ENCODE measurements at regions not wholly inside any gene's neighbourhood (a gene's known extent, or its start where the extent isn't known, plus 50 kb on each side); places are given as distances from the start of the nearest gene placed in this dataset.

DNA sequence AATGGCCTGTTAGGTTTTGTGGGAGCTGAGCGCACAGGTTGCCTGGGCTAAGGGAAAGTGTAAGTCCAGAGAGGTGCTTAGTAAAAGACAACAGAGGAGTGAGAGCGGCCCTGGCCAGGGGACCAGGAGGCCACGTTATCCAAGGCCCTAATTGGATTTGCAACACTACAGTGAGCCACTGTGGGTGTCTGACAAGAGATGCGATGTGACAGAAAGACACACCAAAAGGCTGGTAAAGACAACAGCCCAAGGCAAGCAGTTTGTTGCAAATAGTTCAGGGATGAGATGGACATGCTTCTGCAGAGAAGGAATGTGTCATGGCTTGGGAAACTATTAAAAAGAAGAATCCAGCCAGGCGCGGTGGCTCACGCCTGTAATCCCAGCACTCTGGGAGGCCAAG lies 162.7 kb upstream of the KIT start:
- no peak overlapping the region for H3K4me3 Mint-ChIP-seq
- H3K27ac Mint-ChIP-seq, result no peak overlapping the region
- CTCF ChIA-PET, result no interaction called here

DNA sequence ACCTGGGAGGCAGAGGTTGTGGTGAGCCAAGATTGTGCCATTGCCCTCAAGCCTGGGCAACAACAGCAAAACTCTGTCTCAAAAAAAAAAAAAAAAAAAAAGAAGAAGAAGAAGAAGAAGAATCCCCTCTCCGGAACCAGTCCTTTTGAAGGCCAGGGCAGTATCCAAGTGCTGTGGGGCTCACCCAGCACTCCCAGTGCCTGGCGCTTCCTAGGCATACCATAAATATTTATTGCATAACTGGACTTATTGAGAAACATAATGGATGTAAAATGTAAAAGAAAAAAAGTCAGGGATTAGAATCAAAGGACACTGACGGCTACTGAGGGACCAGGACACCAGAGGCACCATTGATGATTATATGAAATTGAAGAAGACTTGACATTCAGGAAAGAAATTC lies 162.1 kb upstream of the KIT start:
- Mint-ChIP-seq H3K9me3 (no peaks in the 10 kb centered on the region), H3K4me3 (no peak overlapping the region), H3K4me1 (peaks cover 5% of the 10 kb centered on the region), H3K27ac (no peak overlapping the region), H3K27me3 (peaks cover 4% of the 10 kb centered on the region), H3K36me3 (no peaks in the 10 kb centered on the region)
- CTCF ChIA-PET, result no interaction called here
- DNase-seq, result no peak

More for the DNA sequence above, 162.7 kb upstream of the KIT start:
- H3K36me3 Mint-ChIP-seq, result no peaks in the 10 kb centered on the region
- H3K4me1 Mint-ChIP-seq, result peaks cover 5% of the 10 kb centered on the region
- H3K9me3 Mint-ChIP-seq, result no peaks in the 10 kb centered on the region
- DNase-seq, result no peak
- H3K27me3 Mint-ChIP-seq, result no peaks in the 10 kb centered on the region

DNA sequence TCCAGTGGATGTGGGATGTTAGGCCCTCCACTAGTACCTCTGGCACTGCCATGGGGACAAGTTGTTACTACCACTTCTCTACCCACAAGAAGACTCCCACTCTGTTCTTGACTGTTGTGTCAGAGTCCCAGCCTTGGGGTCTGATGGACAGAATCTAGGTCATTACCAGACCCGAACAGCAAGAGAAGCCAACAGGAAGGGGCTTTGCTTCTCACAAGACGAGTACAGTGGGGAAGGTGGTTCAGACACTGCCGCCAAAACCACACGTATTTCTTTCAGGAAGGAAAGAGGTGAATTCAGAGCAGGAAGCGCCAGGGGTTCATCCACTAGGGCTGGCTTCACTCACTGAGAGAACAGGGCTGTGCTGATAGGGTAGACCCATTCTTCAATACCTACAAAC lies 161.3 kb upstream of the KIT start:
- H3K9me3 Mint-ChIP-seq, result no peaks in the 10 kb centered on the region
- peaks cover 6% of the 10 kb centered on the region for H3K27me3 Mint-ChIP-seq
- no peaks in the 10 kb centered on the region for H3K36me3 Mint-ChIP-seq
- peaks cover 5% of the 10 kb centered on the region for H3K4me1 Mint-ChIP-seq
- no peak overlapping the region for H3K27ac Mint-ChIP-seq
- DNase-seq, result no peak
- H3K4me3 Mint-ChIP-seq, result no peak overlapping the region
- CTCF ChIA-PET, result no interaction called here

DNA sequence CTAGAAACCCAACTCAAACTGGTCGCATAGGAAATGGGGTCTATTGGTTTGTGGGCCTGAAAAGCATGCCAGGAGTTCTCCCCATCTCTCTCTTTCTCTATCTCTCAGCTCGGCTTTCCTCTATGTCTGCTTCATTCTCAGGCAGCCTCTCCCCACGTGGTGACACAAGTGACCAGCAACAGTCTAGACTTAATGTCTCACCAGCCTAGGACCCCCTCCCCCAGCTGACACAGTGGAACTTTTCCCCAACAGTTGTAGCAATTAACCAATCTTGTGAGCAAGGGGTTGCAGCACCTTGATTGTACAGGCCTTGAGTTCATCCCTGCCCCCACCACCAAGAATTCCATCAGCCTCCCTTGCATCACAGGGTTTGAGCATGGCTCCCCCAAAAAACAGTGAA lies 159.8 kb upstream of the KIT start:
- no peak for DNase-seq
- Mint-ChIP-seq H3K27ac (no peak overlapping the region), H3K9me3 (no peaks in the 10 kb centered on the region), H3K36me3 (no peaks in the 10 kb centered on the region), H3K4me3 (no peak overlapping the region), H3K27me3 (peaks cover 6% of the 10 kb centered on the region), H3K4me1 (peaks cover 5% of the 10 kb centered on the region)
- CTCF ChIA-PET, result no interaction called here

DNA sequence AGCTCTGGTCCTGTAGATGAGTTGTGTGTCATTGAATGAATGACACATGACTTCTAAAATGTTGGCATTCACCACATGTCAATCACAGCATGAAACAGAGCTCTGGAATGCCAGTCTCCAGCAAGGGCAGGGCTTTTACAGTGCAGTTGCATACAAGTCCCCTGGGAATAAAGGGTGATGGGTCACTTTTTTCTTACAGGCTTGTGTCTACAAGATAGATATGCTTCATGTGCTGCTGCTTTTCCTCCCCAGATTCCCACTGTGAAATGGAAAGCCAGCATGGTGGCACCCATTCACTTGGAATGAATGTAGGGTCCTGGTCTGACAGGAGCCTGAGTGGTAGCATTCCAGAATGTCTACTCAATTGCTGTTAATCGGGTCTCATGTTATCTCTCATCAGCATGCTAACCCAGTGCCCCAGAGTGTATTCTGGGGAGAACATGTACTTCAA lies 159.1 kb upstream of the KIT start:
- Mint-ChIP-seq H3K4me3 (no peak overlapping the region), H3K27ac (no peak overlapping the region), H3K36me3 (no peaks in the 10 kb centered on the region), H3K9me3 (no peaks in the 10 kb centered on the region), H3K27me3 (peaks cover 6% of the 10 kb centered on the region), H3K4me1 (peaks cover 5% of the 10 kb centered on the region)
- CTCF ChIA-PET, result no interaction called here
- no peak for DNase-seq

DNA sequence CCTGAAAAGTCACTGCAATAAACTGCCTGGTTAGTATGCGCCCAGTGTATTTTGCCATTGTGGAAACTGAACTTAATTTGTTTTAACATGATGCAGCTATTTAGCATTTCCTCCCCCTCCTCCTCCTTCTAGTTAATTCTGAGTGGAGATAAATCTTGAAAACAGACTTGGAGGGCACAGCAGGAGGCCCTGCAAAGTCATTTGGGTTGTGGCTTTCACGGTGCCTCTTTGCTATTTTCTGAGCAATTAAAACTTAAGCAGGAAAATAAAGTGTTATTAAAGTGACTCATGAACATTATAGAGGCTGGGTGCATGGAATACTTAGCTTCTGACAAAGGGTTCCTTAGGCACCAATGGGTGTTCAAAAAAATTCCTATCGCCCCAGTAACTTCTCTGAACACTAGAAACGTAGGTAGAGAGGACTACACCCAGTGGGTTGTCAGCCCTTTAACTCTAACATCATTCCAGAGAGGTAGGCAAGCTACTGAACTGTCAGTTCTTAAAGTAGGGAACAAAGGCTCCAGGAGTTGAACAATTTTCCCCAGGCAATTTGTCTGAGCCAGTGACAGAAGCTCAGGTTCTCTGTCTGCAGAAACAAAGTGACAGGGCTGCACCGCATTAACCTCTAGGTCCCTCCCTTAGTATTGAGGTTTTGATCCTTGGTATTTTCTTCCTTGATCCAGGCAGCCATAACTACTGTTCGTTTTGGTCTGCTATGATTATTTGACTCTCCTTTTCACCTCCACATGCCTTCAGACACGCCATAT lies 158.3 kb upstream of the KIT start:
- Mint-ChIP-seq H3K9me3 (no peaks in the 10 kb centered on the region), H3K27ac (no peak overlapping the region), H3K4me3 (no peak overlapping the region), H3K36me3 (no peaks in the 10 kb centered on the region), H3K27me3 (peaks cover 6% of the 10 kb centered on the region), H3K4me1 (peaks cover 5% of the 10 kb centered on the region)
- CTCF ChIA-PET, result no interaction called here
- DNase-seq, result no peak

DNA sequence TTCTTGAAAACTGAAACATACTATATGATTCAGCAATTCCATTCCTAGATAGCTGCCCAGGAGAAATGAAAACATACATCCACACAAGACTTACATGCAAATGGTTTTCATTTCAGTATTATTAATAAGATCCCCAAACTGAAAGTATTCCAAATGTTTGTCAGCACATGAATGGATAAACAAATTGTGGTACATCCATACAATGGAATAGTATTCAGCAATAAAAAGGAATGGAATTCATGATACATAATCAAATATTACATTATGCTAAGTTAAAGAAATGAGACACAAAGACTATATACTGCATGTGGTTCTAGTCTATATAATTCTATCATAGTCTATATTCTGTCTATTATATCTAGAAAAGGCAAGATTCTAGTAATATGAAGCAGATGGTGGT lies 152.4 kb upstream of the KIT start:
- Mint-ChIP-seq H3K4me3 (no peak overlapping the region), H3K27ac (no peak overlapping the region), H3K36me3 (no peaks in the 10 kb centered on the region), H3K4me1 (no peaks in the 10 kb centered on the region), H3K9me3 (no peaks in the 10 kb centered on the region), H3K27me3 (peaks cover 4% of the 10 kb centered on the region)
- CTCF ChIA-PET, result no interaction called here
- DNase-seq, result no peak

DNA sequence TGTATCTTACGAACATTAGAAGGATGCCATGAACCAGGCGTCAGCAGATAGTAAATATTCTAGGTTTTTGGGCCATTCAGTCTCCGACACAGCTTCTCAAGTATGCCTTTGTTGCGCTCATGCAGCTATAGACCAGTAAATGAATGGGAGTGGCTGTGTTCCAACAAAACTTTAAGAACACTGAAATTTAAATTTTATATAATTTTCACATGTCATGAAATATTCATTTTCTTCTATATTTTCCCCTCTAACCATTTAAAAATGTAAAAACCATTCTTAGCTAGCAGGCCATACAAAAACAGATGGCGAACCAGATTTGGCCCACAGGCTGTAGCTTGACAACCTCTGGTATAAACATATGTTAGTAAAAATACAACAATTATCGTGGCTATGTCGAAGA lies 151.8 kb upstream of the KIT start:
- Mint-ChIP-seq H3K27me3 (no peaks in the 10 kb centered on the region), H3K4me1 (no peaks in the 10 kb centered on the region), H3K36me3 (no peaks in the 10 kb centered on the region), H3K9me3 (no peaks in the 10 kb centered on the region), H3K27ac (no peak overlapping the region), H3K4me3 (no peak overlapping the region)
- DNase-seq, result no peak
- CTCF ChIA-PET, result no interaction called here

DNA sequence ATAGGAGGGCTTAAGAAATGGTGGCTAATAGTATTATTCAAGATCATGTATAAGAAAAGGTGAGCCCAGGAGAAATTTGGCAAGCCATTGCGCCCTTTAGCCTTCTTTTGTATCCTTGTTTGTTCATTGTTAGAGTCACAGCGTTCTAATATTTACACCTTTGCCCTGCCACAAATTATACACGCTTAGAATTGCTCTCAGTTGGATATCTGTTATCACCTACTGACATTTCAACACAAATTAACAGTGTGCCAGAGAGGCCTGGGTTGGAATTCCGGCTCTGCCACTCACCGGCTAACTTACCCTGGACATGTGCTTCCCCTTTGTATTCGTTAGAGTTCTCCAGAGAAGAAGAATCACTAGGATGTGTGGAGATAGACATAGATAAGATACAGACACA lies 148.7 kb upstream of the KIT start:
- H3K4me1 Mint-ChIP-seq, result no peaks in the 10 kb centered on the region
- CTCF ChIA-PET, result no interaction called here
- H3K27ac Mint-ChIP-seq, result no peak overlapping the region

DNA sequence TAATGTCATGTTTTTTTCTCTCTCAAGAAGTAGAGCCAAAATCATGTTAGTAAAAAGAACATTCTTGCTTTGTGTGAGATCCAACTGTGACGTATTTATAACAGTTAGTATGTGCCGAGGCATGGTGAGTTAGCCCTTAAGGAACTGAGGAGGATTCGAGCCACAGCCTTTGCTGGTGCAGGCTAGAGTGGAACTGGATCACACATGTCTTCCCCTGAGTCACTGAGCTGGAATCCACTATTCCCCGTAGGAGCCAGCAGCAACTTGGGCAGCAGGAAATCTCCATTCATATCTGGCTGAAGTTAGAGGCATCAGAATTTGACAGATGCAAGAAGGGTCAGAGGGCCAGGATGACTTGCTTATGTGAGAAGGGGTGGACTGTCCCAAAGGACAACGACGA lies 144.6 kb upstream of the KIT start:
- CTCF ChIA-PET, result no interaction called here
- Mint-ChIP-seq H3K36me3 (no peaks in the 10 kb centered on the region), H3K4me1 (no peaks in the 10 kb centered on the region), H3K9me3 (no peaks in the 10 kb centered on the region), H3K4me3 (no peak overlapping the region), H3K27ac (no peak overlapping the region), H3K27me3 (no peaks in the 10 kb centered on the region)
- DNase-seq, result no peak

More for the DNA sequence above, 148.7 kb upstream of the KIT start:
- H3K4me3 Mint-ChIP-seq, result no peak overlapping the region
- no peaks in the 10 kb centered on the region for H3K27me3 Mint-ChIP-seq
- no peaks in the 10 kb centered on the region for H3K9me3 Mint-ChIP-seq
- no peak for DNase-seq
- no peaks in the 10 kb centered on the region for H3K36me3 Mint-ChIP-seq

DNA sequence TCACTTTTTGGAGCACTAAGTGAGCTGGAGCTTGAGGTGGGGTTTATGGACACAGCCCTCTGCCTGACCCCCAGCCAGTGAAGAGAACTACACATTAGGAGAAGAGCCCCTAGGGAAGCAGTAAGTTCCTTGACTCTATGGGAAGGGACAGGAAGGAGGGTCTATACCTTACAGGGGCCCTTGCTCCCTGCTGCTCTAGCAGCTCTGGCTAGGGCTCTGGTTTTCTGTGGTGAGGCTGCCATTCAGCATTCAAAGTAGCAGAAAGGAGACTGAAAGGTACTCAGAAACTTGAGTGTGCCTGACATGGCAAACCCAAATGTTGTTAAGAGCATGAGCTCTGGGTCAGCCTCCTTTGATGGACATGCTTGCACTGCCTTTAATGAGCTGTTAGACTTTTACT lies 144.0 kb upstream of the KIT start:
- no peaks in the 10 kb centered on the region for H3K36me3 Mint-ChIP-seq
- no peak overlapping the region for H3K27ac Mint-ChIP-seq
- H3K9me3 Mint-ChIP-seq, result no peaks in the 10 kb centered on the region
- no peaks in the 10 kb centered on the region for H3K27me3 Mint-ChIP-seq
- H3K4me1 Mint-ChIP-seq, result no peaks in the 10 kb centered on the region
- no peak for DNase-seq
- CTCF ChIA-PET, result no interaction called here
- no peak overlapping the region for H3K4me3 Mint-ChIP-seq

DNA sequence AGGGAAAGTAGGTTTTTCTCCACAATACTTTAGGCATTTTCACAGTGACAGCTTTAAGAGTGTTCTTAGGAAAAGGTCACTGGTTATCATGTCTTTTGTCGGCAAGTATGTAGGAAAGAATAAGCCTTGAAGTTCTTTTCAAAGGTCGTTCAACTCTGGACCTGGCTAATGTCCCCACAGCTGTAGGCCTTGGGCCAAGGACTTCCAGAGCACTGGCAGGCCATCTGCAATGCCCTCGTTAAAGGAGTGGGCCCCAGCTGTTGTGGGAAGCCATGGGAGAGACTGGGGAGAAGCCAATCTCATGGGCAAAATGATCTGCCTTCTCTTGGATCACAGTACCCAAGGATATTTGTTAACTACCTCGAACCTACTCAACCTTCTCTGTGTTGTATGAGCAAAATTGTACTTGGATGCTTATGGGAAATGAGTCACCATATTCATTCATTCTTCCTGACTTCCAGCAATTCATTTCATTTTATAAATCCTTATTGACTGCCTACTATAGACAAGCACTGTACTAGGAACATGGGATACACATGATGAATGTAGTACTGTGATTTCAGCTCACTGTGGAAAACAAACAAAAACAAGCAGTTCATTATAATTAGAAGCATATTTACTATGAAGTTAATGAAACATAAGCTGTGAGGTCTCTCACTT lies 141.1 kb upstream of the KIT start:
- Mint-ChIP-seq H3K9me3 (no peaks in the 10 kb centered on the region), H3K4me1 (no peaks in the 10 kb centered on the region), H3K27me3 (no peaks in the 10 kb centered on the region), H3K4me3 (no peak overlapping the region), H3K36me3 (no peaks in the 10 kb centered on the region), H3K27ac (no peak overlapping the region)
- CTCF ChIA-PET, result no interaction called here
- no peak for DNase-seq

DNA sequence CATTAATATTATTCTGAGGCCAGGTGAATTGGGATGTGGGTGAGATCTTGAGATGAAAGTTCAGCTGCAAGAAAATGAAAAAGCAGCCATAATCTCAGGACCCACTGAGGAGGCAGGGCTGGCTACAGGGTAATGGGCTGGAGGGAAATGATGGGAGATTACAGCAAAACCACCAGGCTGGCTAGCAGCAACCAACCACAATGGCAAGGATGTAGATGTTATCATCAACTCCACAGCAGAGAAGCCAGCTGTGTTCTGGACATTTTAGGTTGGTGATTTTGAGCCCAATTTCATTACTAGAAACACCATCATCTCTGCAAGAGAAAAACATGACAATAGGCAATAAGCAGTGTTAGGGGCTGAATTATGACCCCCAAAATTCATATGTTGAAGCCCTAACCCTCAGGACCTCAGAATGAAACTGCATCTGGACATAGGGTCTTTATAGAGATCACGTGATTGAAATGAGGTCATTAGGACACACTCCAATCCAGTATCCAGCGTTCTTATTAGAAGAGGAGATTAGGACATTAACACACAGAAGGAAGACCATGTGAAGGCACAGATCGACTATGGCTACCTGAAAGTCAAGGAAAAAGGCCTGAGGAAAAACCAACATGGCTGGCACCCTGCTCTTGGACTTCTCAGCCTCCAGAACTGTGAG lies 139.8 kb upstream of the KIT start:
- Mint-ChIP-seq H3K27ac (no peak overlapping the region), H3K4me3 (no peak overlapping the region), H3K4me1 (no peaks in the 10 kb centered on the region), H3K27me3 (no peaks in the 10 kb centered on the region), H3K36me3 (no peaks in the 10 kb centered on the region), H3K9me3 (no peaks in the 10 kb centered on the region)
- DNase-seq, result no peak
- CTCF ChIA-PET, result no interaction called here

DNA sequence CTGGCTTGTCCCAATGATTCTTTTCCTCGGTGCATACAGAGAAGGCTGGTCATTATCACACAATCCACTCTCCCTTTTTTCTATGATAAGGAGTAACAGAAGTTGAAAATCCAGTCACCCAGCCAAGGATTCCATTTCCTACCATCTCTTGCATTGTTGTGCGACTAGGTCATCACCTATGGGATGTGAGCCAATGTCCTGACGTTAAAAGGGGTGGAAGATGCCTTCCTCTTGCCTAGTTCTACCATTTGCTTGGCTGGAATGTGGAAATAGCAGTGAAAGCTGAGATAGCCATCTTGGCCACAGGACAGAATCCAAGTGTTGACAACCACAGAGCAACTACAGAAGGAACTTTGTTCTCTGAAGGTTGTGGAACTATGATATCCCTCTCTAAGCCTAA lies 132.2 kb upstream of the KIT start:
- Mint-ChIP-seq H3K4me1 (no peaks in the 10 kb centered on the region), H3K9me3 (no peaks in the 10 kb centered on the region), H3K4me3 (no peak overlapping the region), H3K36me3 (no peaks in the 10 kb centered on the region), H3K27me3 (no peaks in the 10 kb centered on the region), H3K27ac (no peak overlapping the region)
- CTCF ChIA-PET, result no interaction called here
- DNase-seq, result no peak

DNA sequence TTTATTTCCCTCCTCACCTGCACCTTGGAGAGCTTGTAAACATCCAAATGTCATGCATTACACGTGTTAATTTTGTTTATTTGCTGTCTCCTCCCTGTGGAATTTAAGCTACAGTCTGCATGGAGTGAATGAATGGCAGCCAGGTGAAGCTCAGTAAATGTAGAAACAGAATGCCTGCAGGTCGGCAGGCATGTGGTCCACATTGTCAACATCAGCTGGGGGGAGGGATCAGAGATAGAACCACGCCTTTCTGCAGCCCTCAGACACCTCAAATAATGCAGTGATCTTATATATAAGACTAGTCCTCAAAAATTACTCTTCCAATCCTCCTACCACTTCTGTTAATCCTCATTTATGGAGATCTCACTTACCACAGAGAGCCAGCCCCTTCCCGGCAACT lies 131.2 kb upstream of the KIT start:
- Mint-ChIP-seq H3K4me3 (no peak overlapping the region), H3K9me3 (no peaks in the 10 kb centered on the region), H3K36me3 (no peaks in the 10 kb centered on the region), H3K4me1 (no peaks in the 10 kb centered on the region), H3K27me3 (no peaks in the 10 kb centered on the region), H3K27ac (no peak overlapping the region)
- CTCF ChIA-PET, result no interaction called here
- DNase-seq, result no peak
